HepG2 (cell line): ENCODE measurements at regions not wholly inside any gene's neighbourhood (a gene's known extent, or its start where the extent isn't known, plus 50 kb on each side); places are given as distances from the start of the nearest gene placed in this dataset.

Experiments
- ATAC-seq: fragments of 200-7000 bp; cut with Tn5 transposase; 3 replicates; pipeline ENCODE4 v1.9.1; 2020; ENCODE audit warnings: mild to moderate bottlenecking, moderate library complexity
- BruUV-seq: library from RNA; stranded (reverse); fragments of 400-500 nt; replicated peaks from 2 replicates; lab custom pipeline; 2021; lab: Mats Ljungman, UMichigan
- CTCF ChIA-PET: fragments of 300-600 bp; formaldehyde crosslinking; extraction: SDS; loops from one replicate; lab custom pipeline; 2021; ENCODE audit warnings: low total read pairs, inconsistent platforms, low intra/inter-chr PET ratio; lab: Yijun Ruan, JAX
- POLR2A ChIA-PET: fragments of 350-600 bp; sonication (Branson Sonifier 250); formaldehyde crosslinking; loops from one replicate; lab custom pipeline; 2020; ENCODE audit warnings: antibody characterized with exemption, inconsistent platforms; lab: Yijun Ruan, JAX
- DNase-seq: peaks from one replicate; pipeline ENCODE4 v3.0.0-alpha.2; 2015; ENCODE audit warnings: low spot score
- FAIRE-seq: peaks from 3 replicates; lab custom pipeline; 2011; peaks lifted over from hg19 to GRCh38; lab: Jason Lieb, UNC
- H2AFZ ChIP-seq: one replicate; pipeline ENCODE4 v1.6.1; 2011; ENCODE audit warnings: low read length, inconsistent platforms
- H3K27ac ChIP-seq: fragments of 300-600 bp; 3 replicates; pipeline ENCODE4 v1.8.0; 2011; ENCODE audit warnings: mixed run types, mild to moderate bottlenecking, mixed read lengths, low read length, inconsistent platforms; ENCODE audit not compliant: insufficient read depth; ENCODE audit errors: extremely low read length
- H3K27me3 ChIP-seq, 2 experiments: fragments of 200-600 bp in 1 of 2; 2 replicates in 1 of 2; 3 replicates in 1 of 2; pipeline versions ENCODE4 v1.6.0 to v1.8.0; 2011; ENCODE audit warnings: low read length in 2 of 2, mild to moderate bottlenecking in 2 of 2, moderate library complexity in 2 of 2, inconsistent platforms in 1 of 2; ENCODE audit not compliant: insufficient read depth in 2 of 2, control insufficient read depth in 1 of 2
- H3K36me3 ChIP-seq, 2 experiments: fragments of 200-600 bp in 1 of 2; replicated peaks in 1 of 2; 2 replicates in 1 of 2; 3 replicates in 1 of 2; pipeline versions ENCODE4 v1.5.1 to v1.8.0; 2011; ENCODE audit warnings: low read length in 2 of 2, inconsistent platforms in 1 of 2; ENCODE audit not compliant: insufficient read depth in 2 of 2, control insufficient read depth in 1 of 2
- H3K4me1 ChIP-seq: 2 replicates; pipeline ENCODE4 v1.5.1; 2012; ENCODE audit warnings: low read length, inconsistent platforms; ENCODE audit not compliant: insufficient read depth
- H3K4me2 ChIP-seq: 2 replicates; pipeline ENCODE4 v1.6.0; 2011; ENCODE audit warnings: low read depth, low read length, inconsistent platforms
- H3K4me3 ChIP-seq, 3 experiments: fragments of 200-600 bp in 1 of 3; sonication (generic), shearing (Covaris generic) in 1 of 3; replicated peaks in 1 of 3; 2 replicates each; pipeline ENCODE4 v1.5.1; 2011 to 2016; ENCODE audit warnings: low read length in 3 of 3, inconsistent platforms in 2 of 3, low read depth in 2 of 3, mild to moderate bottlenecking in 2 of 3, control low read depth in 1 of 3, mixed read lengths in 1 of 3; ENCODE audit not compliant: insufficient read depth in 1 of 3
- H3K79me2 ChIP-seq: one replicate; pipeline ENCODE4 v1.6.1; 2011; ENCODE audit warnings: low read length, inconsistent platforms; ENCODE audit not compliant: insufficient read depth
- H3K9ac ChIP-seq: 2 replicates; pipeline ENCODE4 v1.6.0; 2011; ENCODE audit warnings: mild to moderate bottlenecking, low read depth, low read length, inconsistent platforms; ENCODE audit not compliant: insufficient read depth
- H3K9me3 ChIP-seq: 2 replicates; pipeline ENCODE4 v1.5.1; 2012; ENCODE audit warnings: mild to moderate bottlenecking, low read length
- H4K20me1 ChIP-seq: 2 replicates; pipeline ENCODE4 v1.6.0; 2011; ENCODE audit warnings: inconsistent platforms, mild to moderate bottlenecking, low read length, moderate library complexity; ENCODE audit not compliant: insufficient read depth
- HCFC1 ChIP-seq: fragments of 150-350 bp; IDR thresholded peaks from 2 replicates; pipeline ENCODE4 v1.6.1; 2014; ENCODE audit warnings: low read depth, low read length
- KDM5B ChIP-seq: sonication (generic); formaldehyde crosslinking; IDR thresholded peaks from 2 replicates; pipeline ENCODE4 v1.4.0; 2020; ENCODE audit warnings: missing genetic modification reagents, mild to moderate bottlenecking, borderline replicate concordance
- MXD1 ChIP-seq: sonication (generic); formaldehyde crosslinking; IDR thresholded peaks from 2 replicates; pipeline ENCODE4 v1.4.0; 2020; ENCODE audit warnings: mild to moderate bottlenecking, missing genetic modification reagents
- TOPORS ChIP-seq: sonication (generic); formaldehyde crosslinking; IDR thresholded peaks from 2 replicates; pipeline ENCODE4 v1.8.0; 2023; ENCODE audit warnings: mild to moderate bottlenecking, missing genetic modification reagents
- ZNF121 ChIP-seq: sonication (generic); formaldehyde crosslinking; IDR thresholded peaks from 2 replicates; pipeline ENCODE4 v1.5.0; 2020; ENCODE audit warnings: mild to moderate bottlenecking, missing genetic modification reagents
- ZNF263 ChIP-seq: sonication (generic); formaldehyde crosslinking; IDR thresholded peaks from 2 replicates; pipeline ENCODE4 v1.4.0; 2020; ENCODE audit warnings: missing genetic modification reagents
- ZNF280D ChIP-seq: sonication (generic); formaldehyde crosslinking; IDR thresholded peaks from 2 replicates; pipeline ENCODE4 v1.5.1; 2020; ENCODE audit warnings: mild to moderate bottlenecking, missing genetic modification reagents
- WGBS: methylation state at CpG from one replicate; pipeline ENCODE4 v1.1.6; 2017; ENCODE audit warnings: low lambda C conversion rate; 5-methylcytosine and 5-hydroxymethylcytosine counted together
- in situ Hi-C: cut with HindIII; loops from 2 replicates; pipeline ENCODE4 v1.10.0; 2017; ENCODE audit warnings: low pct_unique_long_range_greater_than_20kb; ENCODE audit not compliant: extremely low pct_ligation_motif_present
- intact Hi-C: fragments of 100-400 bp; cut with micrococcal nuclease; formaldehyde crosslinking; loops from one replicate; pipeline ENCODE4 v1.10.0; 2022; ENCODE audit not compliant: unreplicated experiment
- TF ChIP-seq, protein P1 (sequence below): sonication (generic); formaldehyde crosslinking; conservative IDR thresholded peaks from 2 replicates; pipeline ENCODE4 v1.4.0; 2020; ENCODE audit warnings: mild to moderate bottlenecking, missing genetic modification reagents, moderate library complexity
- TF ChIP-seq, protein P2 (sequence below): sonication (generic); formaldehyde crosslinking; IDR thresholded peaks from 2 replicates; pipeline ENCODE4 v1.5.1; 2020; ENCODE audit warnings: missing genetic modification reagents, mild to moderate bottlenecking, borderline replicate concordance

DNA sequence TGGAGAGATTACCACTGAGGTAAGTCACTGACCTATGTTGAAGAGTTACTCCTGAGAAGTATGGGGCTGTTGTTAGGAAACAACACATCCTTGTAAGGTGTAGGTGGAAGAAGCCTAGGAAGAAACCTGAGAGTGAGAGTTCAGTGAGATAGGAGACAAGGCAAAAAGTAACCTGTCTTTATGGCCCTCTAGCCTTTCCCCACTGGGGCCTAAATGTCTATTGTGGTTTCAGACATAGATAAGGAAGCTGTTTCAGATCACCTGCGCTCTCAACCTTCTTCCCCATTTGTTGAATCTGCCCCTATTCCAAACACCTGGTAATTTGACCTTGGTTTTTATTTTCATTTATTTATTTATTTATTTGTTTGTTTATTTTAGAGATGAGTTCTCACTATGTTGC, 397.1 kb upstream of the RORB start:
- H3K9ac ChIP-seq: no peak overlapping the region
- no peaks in the 10 kb centered on the region for H3K9me3 ChIP-seq
- WGBS: 54% methylated on average over 1 of the region's 1 CpG
- H3K4me2 ChIP-seq: no peak overlapping the region
- no peaks in the 10 kb centered on the region for H3K4me1 ChIP-seq
- H4K20me1 ChIP-seq: no peaks in the 10 kb centered on the region
- no TSS peak for BruUV-seq
- H3K27ac ChIP-seq: no peak overlapping the region
- DNase-seq (no peak), FAIRE-seq (no peak), ATAC-seq (no peak)
- ChIA-PET POLR2A (no interaction called here), CTCF (no interaction called here)
- H3K27me3 ChIP-seq: no peaks in the 10 kb centered on the region
- in situ Hi-C loops: no loop called here
- no peak overlapping the region for H3K4me3 ChIP-seq
- H3K79me2 ChIP-seq: no peaks in the 10 kb centered on the region
- H3K36me3 ChIP-seq: no peaks in the 10 kb centered on the region
- no peak overlapping the region for H2AFZ ChIP-seq
- intact Hi-C loops: no loop called here
- TF ChIP-seq, protein P1, sequence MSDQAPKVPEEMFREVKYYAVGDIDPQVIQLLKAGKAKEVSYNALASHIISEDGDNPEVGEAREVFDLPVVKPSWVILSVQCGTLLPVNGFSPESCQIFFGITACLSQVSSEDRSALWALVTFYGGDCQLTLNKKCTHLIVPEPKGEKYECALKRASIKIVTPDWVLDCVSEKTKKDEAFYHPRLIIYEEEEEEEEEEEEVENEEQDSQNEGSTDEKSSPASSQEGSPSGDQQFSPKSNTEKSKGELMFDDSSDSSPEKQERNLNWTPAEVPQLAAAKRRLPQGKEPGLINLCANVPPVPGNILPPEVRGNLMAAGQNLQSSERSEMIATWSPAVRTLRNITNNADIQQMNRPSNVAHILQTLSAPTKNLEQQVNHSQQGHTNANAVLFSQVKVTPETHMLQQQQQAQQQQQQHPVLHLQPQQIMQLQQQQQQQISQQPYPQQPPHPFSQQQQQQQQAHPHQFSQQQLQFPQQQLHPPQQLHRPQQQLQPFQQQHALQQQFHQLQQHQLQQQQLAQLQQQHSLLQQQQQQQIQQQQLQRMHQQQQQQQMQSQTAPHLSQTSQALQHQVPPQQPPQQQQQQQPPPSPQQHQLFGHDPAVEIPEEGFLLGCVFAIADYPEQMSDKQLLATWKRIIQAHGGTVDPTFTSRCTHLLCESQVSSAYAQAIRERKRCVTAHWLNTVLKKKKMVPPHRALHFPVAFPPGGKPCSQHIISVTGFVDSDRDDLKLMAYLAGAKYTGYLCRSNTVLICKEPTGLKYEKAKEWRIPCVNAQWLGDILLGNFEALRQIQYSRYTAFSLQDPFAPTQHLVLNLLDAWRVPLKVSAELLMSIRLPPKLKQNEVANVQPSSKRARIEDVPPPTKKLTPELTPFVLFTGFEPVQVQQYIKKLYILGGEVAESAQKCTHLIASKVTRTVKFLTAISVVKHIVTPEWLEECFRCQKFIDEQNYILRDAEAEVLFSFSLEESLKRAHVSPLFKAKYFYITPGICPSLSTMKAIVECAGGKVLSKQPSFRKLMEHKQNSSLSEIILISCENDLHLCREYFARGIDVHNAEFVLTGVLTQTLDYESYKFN (CRISPR knock-in tag): no peak
- TF ChIP-seq, protein P2, sequence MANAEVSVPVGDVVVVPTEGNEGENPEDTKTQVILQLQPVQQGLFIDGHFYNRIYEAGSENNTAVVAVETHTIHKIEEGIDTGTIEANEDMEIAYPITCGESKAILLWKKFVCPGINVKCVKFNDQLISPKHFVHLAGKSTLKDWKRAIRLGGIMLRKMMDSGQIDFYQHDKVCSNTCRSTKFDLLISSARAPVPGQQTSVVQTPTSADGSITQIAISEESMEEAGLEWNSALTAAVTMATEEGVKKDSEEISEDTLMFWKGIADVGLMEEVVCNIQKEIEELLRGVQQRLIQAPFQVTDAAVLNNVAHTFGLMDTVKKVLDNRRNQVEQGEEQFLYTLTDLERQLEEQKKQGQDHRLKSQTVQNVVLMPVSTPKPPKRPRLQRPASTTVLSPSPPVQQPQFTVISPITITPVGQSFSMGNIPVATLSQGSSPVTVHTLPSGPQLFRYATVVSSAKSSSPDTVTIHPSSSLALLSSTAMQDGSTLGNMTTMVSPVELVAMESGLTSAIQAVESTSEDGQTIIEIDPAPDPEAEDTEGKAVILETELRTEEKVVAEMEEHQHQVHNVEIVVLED (CRISPR knock-in tag): no peak
- TF ChIP-seq HCFC1: no peak
- TF ChIP-seq ZNF280D (CRISPR knock-in tag): no peak
- no peak for TF ChIP-seq ZNF263 (CRISPR knock-in tag)
- TF ChIP-seq KDM5B (CRISPR knock-in tag): no peak
- no peak for TF ChIP-seq MXD1 (CRISPR knock-in tag)
- no peak for TF ChIP-seq ZNF121
- TF ChIP-seq TOPORS (CRISPR knock-in tag): no peak
